GM21423 (cell line): ENCODE measurements at regions not wholly inside any gene's neighbourhood (a gene's known extent, or its start where the extent isn't known, plus 50 kb on each side); places are given as distances from the start of the nearest gene placed in this dataset.
A peak's percentile ranks its signal among the peaks of the same experiment; 100 is the strongest.
"Not testable (repeated sequence)": the region's sequence is repeated elsewhere in the genome, so short reads cannot be mapped to it uniquely, and the experiment has no call there.

ENCODE experiments used
- ATAC-seq: cut with Tn5 transposase; IDR thresholded peaks from one replicate; pipeline ENCODE4 v1.9.1; 2021; ENCODE audit warnings: mild to moderate bottlenecking, moderate library complexity; ENCODE audit not compliant: unreplicated experiment

DNA sequence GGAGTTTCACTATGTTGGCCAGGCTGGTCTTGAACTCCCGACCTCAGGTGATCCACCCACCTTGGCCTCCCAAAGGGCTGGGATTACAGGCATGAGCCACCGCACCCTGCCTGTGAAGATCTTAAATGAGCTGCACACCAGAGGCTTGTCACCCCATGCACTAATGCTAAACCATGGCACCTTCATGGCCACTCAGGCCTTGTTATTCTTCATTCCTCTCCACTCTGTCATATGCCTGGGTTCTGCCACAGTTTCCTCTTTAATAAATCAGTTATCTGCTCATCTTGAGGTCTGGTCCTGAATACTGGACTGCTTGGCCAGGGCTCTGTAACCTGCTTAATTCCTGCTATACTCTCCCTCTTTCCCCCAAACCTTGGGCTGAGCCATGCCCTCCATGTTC lies 104.3 kb upstream of the FOXN2 start:
- no peak for ATAC-seq

DNA sequence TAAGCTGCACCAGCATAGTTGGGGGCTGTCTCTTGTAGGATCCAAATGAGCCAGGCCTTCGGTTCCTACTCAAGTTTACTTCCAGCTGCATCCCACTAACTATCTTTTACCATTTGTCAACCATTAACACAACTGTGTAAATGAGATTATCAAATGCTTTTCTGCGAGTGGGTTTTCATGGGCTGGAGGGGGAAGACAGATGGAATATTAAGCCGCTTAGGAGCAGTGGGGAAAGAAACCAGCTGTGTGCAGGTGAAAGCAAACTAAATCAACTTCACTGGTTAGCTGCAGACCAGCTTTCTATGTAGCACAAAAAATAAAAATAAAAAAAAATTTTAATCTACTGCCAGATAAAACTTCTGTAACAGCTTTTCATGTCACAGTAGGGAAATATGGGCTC lies 100.8 kb upstream of the FOXN2 start:
- ATAC-seq, result no peak

DNA sequence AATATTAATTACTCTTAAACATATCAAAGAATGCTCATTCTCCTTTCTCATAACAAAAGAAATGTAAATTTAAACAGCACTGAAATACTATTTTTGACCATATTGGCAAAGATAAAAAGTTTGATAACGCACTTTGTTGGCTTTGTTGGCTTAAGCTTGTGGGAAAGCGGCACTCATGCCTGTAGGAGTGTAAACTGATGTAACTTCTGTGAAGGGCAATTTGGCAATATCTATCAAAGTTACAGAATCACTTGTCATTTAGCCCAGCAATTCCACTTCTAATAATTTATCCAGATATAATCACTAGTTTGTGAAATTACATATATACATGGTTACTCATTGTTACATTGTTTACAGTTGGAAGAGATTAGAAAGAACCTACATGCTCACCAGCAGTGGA lies 96.3 kb upstream of the FOXN2 start:
- ATAC-seq, result no peak

DNA sequence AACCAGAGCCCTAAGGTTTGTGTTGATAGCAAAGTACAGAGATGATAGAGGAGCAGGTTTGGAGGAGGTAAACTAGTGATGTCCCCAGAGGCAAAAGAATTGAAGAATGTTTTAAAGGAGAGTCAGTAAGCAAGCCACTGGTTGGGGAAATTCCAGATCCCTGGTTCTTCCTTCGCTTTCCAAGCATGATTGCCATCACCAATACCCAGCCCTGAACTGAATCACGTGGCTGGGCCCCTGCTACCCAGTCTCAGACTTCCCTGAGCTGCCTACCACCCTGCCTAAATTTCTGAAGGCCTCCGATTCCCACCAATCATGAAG lies 95.3 kb upstream of the FOXN2 start:
- ATAC-seq, result no peak

DNA sequence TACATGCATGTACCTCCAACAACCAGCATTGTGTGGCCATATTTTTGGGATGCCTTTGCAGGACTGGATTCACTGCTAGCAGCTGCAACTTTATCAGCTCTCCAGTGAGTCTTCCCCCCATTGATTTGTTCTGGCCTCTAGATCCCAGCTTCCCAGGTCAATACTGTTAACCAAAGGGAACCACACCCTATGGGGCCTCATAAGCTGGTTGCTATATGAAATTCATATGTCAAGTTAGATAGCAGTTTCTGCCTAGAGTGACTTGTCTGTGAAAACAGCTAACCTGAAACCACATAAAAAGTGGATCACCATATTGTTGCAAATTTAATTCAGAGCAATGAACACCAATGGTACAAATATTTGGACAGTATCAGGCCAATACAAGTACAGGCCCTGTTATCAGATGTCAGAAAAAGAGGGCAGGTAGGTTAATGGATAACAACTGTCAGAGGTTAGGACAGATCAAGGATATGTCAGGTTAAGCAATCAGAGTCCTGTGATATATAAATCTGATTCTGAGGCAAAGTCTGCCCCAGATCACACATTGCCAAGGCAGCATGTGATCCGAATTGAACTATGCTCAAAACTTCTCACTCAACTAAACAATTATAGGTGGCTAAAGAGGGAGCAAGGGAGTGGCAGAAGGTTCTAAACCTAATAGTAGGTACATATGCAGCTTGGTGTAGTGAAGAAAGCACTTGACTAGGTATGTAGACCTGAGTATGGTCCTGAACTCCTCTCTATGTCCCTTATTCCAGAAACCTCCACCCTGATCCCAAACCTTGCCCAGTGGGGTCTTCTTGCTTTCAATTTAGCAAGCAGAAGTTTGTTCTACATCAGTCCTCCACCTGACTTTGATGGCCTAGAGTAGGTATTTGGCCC lies 94.7 kb upstream of the FOXN2 start:
- ATAC-seq, result no peak

DNA sequence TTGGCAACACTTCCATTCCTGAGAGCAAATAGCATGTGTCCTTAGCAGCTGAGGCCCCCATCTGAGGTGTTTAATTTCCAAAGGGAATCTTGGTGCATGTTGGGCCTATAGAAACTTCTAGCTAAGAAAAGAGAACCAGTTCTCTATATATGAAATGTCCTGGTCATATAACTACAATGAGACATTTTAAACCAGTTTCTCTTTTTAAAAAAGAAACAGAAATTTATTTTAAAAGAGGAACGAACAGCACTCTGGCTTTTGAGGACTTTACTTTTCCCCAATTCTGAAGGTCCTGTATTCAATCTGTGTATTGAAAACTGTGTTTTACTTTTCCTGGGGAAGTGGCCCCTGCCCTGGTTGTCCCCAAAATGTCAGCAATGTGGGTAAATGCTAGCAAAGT lies 94.0 kb upstream of the FOXN2 start:
- ATAC-seq, result no peak

DNA sequence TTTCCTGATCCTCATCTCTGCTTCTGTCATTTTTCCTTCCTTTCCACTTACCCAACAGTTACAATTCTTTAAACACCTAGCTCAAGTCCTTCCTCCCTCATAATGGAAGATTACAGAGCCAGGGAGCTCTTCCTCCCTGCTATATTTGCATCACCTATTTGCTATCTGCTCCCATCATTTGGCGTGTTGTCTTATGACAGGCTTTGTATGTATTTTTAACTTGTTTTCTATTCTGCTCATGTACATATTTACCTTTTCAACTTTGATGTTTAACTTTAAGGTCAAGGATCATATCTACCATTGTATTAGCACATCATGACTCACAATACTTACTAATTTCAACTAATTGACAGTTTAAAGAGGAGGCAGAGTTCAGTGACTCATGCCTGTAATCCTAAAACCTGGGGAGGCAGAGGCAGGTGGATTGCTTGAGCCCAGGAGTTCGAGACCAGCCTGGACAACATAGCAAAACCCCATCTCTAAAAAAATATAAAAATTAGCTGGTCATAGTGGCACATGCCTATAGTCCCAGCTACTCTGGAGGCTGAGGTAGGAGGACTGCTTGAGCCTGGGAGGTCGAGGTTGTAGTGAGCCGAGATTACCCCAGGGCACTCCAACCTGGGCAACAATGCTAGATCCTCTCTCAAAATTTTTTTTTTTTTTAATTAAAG lies 92.5 kb upstream of the FOXN2 start:
- no peak for ATAC-seq

DNA sequence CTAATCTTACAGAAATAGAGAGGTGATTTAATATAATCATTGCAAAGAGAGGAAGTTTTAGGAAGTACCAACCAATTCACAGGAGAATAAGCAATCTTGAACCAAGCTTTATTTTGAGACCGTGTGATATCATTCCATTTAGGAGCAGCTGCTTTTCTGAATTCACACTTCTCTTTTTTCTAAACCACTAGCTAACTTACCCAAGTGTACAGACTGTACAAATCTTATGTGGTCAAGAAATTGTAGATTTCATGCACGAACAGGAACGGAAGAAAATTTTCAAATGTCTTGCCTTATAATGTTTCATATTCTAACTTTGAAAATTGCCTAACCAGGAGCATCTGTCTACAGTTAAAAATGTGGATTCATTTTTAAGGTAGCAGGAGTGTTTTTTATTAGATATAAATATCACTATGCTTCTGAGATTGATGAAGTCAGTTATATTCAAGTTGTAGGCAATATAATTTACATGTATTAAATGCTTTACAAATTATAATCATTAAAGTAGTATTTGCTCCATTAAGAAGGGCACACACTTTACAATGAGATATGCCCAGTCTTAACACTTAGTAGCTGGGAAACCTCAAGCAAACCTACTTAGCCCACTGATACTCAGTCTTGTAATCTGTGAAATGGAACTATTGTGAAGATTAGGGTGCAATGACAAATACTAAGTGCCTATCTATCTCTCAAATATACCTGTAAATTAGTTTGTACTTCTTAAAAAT lies 86.7 kb upstream of the FOXN2 start:
- ATAC-seq, result peak; percentile 85

DNA sequence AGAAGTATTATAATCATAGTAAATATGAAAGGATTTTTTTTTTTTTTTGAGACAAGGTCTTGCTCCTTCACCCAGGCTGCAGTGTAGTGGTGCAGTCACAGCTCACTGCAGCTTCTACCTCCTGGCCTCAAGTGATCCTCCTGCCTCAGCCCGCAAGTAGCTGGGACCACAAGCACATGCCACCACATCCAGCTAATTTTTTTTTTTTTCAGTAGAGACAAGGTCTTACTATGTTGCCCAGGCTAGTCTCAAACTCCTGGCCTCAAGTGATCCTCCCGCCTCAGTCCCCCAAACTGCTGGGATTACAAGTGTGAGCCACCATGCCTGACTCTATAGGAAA lies 86.2 kb upstream of the FOXN2 start:
- peak; percentile 46 for ATAC-seq

DNA sequence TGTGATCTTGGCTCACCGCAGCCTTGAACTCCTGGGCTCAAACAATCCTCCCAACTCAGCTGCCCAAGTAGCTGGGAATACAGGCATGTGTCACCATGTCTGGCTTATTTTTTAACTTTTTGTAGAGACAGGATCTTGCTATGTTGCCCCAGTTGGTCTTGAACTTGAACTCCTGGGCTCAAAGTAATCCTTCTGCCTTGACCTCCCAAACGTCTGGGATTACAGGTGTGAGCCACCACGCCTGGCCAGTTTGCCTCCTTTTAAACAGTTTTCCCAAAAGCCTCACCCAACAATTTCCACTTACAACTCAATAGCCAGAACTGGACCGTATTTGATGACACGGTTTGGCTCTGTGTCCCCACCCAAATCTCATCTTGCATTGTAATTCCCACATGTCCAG lies 85.4 kb upstream of the FOXN2 start:
- ATAC-seq, result no peak

DNA sequence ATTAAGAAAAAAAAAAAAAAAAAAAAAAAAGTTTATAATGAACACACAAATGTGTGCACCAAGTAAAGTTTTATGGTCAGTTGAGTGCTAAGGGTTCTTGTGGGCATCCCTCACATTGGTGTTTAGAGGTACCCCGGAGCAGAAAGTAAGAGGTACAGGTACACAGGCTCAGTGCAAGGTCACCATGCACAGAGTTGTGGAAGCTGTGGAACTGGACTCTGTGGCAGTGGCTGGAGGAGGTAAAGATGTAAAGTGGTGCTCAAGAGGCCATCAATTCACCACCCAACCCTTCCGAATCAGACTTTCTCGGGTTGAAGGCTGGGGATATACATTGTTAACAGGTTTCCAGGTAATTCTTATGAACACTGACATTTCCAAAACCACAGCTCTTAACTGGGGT lies 83.6 kb upstream of the FOXN2 start:
- ATAC-seq, result no peak

DNA sequence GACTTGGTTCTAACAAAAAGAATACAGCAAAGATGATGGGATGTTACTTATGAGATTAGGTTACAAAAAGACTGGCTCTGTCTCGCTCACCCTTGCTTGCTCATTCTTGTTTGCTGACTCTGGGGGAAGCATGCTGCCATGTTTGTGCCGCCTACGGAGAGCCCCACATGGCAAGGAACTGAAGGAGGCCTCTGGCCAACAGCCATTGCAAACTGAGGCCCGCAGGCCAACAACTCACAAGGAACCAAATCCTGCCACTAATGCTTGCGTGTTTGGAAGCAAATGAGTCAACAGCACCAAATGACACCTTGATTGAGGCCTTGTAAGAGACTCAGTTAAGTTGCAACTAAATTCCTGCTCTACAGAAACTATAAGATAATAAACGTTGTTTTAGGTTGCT lies 82.1 kb upstream of the FOXN2 start:
- no peak for ATAC-seq

DNA sequence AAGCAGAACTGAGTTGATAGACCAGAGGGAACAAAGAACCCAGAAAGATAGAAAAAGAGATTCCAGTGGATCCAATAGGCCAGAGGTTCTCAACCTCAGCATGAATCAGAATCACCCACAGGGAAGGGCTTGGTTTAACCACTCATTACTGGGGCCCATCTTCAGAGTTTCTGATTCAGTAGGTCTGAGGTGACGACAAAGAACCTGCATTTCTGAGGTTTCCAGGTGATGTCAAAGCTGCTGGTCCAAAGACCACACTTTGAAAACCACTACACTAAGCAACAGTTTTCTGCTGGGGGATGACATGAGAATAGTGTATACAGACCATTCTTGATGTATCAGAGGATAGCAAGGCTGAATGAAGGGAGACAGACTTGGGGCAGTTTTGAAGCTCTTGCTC lies 81.5 kb upstream of the FOXN2 start:
- peak; percentile 45 for ATAC-seq

DNA sequence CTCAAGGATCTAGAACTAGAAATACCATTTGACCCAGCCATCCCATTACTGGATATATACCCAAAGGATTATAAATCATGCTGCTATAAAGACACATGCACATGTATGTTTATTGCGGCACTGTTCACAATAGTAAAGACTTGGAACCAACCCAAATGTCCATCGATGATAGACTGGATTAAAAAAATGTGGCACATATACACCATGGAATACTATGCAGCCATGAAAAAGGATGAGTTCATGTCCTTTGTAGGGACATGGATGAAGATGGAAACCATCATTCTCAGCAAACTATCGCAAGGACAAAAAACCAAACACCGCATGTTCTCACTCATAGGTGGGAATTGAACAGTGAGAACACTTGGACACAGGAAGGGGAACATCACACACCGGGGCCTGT lies 80.7 kb upstream of the FOXN2 start:
- ATAC-seq, result not testable (repeated sequence)

DNA sequence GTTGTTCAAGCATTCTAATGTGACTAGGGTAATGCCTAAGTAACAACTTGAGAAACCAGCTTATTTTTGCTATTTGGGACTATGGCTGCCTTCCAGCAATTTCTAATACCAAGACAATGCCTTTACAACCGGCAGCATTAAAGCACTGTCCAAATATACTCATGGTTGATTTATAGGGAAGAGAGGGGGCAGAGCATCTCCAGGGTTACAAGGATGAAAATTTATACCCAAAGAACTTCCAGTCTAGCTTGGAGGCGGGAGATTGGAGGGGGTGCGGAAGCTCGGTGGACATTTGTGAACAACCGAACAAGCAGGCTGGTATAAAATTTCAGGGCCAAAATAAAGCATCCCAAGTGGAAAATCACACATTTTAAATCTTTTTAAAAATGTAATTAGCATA lies 79.4 kb upstream of the FOXN2 start:
- ATAC-seq, result no peak

DNA sequence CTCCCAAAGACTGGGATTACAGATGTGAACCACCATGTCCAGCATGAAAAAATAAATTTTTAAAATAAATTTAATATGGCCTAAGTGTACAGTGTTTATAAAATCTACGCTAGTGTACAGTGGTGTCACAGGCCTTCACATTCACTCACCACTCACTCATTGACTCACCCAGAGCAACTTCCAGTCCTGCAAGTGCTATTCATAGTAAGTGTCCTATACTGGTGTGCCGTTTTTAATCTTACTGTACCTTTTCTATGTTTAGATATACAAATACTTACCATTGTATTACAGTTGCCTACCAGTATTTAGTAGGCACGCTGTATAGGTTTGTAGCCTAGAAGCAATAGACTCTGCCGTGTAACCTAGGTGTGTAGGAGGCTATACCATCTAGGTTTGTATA lies 76.1 kb upstream of the FOXN2 start:
- ATAC-seq, result no peak

DNA sequence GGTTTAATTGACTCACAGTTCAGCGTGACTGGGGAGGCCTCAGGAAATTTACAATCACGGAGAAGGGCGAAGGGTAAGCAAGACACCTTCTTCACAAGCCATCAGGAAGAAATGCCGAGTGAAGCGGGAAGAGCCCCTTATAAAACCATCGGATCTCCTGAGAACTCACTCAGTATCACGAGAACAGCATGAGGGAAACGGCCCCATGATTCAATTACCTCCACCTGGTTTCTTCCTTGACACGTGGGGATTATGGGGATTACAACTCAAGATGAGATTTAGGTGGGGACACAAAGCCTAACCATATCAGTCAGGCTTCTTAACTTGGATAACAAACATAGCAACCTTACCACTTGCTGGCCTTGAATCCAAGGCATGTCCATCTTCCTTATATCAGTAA lies 73.6 kb upstream of the FOXN2 start:
- no peak for ATAC-seq

DNA sequence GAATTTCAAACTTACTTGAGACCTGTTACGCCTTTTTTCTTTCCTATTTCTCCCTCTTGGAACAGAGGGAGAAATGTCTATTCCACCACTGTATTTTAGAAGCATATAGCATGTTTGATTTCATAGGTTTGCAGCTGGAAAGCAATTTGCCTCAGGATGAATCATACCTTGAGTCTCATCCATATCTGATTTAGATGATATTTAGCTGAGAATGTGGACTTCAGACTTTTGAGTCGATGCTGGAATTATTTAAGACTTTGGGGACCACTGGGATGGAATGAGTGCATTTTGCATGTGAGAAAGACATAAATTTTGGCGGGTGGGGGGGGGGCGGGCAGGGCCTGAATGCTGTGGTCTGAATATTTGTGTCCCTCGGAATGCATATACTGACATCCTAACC lies 67.3 kb upstream of the FOXN2 start:
- ATAC-seq, result no peak

DNA sequence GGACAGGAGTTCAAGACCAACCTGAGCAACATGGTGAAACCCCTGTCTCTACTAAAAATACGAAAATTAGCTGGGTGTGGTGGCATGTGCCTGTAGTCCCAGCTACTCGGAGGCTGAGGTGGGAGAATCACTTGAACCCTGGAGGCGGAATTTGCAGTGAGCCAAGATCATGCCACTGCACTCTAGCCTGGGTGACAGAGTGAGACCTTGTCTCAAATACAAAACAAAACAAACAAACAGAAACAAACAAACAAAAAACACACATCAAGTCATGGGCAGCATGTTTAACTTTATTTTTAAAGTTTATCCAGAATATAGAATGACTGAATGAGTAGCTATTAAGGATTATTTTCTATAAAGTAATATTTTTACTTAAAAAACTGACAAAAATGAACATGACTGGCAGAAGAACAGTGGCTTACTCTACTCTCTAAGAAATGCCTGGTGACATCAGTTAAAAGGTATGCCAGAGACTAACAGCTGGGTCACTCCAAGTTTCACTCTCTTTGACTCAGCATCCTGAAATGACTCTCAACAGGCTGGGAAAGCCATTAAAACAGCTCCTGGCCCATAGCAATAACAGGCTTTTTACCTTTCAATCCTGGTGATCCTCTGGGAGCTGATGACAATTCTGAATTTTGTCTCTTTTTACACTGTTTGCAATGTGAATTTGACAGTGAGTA lies 66.1 kb upstream of the FOXN2 start:
- ATAC-seq, result peak; percentile 87

DNA sequence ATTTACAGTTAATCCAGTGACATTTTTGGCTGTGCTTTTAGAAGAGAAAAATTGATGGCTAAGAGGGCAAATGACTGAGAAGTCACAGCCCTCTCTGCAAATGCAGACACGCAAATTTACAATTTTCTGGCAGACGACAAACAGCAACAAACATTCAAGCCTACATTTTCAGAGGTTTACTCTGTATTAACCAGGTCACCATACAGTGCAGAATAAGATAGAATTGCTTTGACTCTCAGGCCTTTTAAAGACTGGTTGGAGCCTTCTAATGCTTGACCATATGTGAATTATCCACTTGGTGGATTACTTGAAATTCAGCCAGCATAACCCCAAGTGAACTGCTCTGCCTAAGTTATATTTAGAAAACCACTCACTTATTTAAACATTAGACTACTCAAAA lies 65.5 kb upstream of the FOXN2 start:
- ATAC-seq, result no peak

DNA sequence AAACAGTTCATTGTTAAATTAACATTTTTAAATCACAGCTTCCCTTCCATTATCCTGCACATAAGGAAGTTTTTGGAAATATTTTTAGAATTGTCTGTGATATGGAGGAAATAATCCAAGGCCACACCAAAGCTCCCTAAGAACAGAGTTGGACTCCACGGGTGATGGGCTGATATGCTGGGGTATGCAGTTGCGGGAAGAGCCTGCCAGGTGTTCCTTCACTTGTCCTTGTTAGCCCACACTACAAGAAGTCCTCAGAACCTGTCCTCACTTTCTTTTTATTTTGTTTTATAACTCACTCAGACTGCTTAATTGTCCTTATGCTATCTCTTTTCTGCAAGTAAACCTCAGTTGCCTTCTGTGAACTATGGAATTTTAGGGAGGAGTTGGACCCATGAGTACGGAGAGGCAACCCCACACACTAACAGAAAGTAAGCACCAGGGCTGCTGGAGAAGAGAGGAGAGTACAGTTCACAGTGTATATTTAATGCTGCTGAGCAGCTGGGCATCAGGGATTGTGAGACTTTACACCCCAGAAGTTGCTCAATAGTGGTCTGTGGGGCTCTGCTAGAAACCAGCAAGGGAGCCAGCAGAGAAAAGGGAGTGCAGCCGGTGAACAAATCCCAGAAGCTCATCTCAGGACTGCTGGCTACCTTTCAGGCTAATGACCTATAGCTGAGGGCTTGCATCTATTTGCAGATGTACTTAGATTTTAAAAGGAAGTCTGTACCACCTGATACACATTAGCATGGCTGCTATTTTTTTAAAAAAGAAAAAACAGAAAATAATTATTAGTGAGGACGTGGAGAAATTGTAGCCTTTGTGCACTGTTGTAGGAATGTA lies 64.6 kb upstream of the FOXN2 start:
- ATAC-seq, result no peak
